ENCODE measurements at regions not wholly inside any gene's neighbourhood (a gene's known extent, or its start where the extent isn't known, plus 50 kb on each side); places are given as distances from the start of the nearest gene placed in this dataset.

DNA sequence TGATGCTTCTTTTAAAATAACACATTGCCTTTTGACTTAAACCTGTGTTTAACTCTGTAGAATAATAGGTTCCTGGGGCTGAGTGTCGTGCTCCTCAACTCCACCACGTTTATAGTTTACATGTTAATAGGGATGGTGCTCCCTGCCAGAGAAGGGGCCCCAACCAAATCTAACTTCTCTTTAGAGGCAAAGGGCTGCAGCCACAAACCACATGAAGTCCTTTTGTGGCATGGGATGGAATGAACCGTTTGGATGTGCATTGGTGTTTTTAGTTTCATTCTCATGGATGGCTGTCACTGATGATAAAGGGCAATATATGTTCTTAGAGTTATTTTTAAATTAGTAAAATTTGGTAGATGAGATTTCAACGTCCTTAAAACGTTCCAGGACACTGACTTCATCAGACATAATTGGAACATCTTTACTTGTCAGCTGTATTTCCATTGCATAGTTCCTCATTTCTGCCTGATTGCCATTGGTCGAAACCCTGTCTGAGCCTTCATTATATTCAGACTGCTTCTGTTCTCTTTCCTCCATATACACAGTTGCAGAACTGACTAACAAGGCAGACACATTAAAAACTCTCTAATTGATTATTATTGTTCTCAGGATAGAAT, 60.4 kb upstream of the HPF1 start:
- TF ChIP-seq CTCF (IDR thresholded peaks at IDR 0.05) (no peak), TCF7L2 (IDR thresholded peaks at IDR 0.05; ENCODE audit: low read depth, low read length) (no peak), POLR2AphosphoS5 (IDR thresholded peaks at IDR 0.05; ENCODE audit: low read depth, low read length) (no peak)

Data from Panc1 (cell line).